K562 (cell line): ENCODE measurements at regions not wholly inside any gene's neighbourhood (a gene's known extent, or its start where the extent isn't known, plus 50 kb on each side); places are given as distances from the start of the nearest gene placed in this dataset.

Experiments used
- ATAC-seq: fragments of 200-7000 bp; cut with Tn5 transposase; 3 replicates; pipeline ENCODE4 v1.9.1; 2020; ENCODE audit warnings: moderate library complexity
- BruUV-seq: library from RNA; stranded (reverse); fragments of 400-500 nt; replicated peaks from 2 replicates; lab custom pipeline; 2021; lab: Mats Ljungman, UMichigan
- CTCF ChIA-PET: fragments of 300-600 bp; formaldehyde crosslinking; extraction: SDS; loops from one replicate; lab custom pipeline; 2021; ENCODE audit warnings: low intra/inter-chr PET ratio; lab: Yijun Ruan, JAX
- POLR2A ChIA-PET: fragments of 300-600, 350-650 bp; sonication (Branson Sonifier 250); formaldehyde crosslinking; extraction: SDS; loops from one replicate; lab custom pipeline; 2021; ENCODE audit warnings: antibody characterized with exemption, inconsistent platforms; lab: Yijun Ruan, JAX
- DNase-seq, 4 experiments: peaks; one replicate each; pipeline versions ENCODE4 v3.0.0 to v3.0.0-alpha.2; 2011 to 2018; ENCODE audit warnings: low spot score in 3 of 4, mixed read lengths in 3 of 4; ENCODE audit errors: extremely low read depth in 1 of 4
- FAIRE-seq: peaks from 2 replicates; lab custom pipeline; 2011; peaks lifted over from hg19 to GRCh38; lab: Jason Lieb, UNC
- H2AFZ ChIP-seq: 2 replicates; pipeline ENCODE4 v1.6.0; 2011; ENCODE audit warnings: low read depth, low read length, control low read depth, inconsistent platforms
- H3K27ac ChIP-seq: fragments of 200-600 bp; 3 replicates; pipeline ENCODE4 v1.8.0; 2011; ENCODE audit warnings: low read depth, mild to moderate bottlenecking, control low read depth, inconsistent platforms, low read length, moderate library complexity, mixed read lengths; ENCODE audit errors: extremely low read depth
- H3K27me3 ChIP-seq, 2 experiments: fragments of 300-600 bp in 1 of 2; 2 replicates in 1 of 2; 3 replicates in 1 of 2; pipeline versions ENCODE4 v1.6.0 to v1.8.0; 2011; ENCODE audit warnings: inconsistent platforms in 2 of 2, low read length in 2 of 2, mild to moderate bottlenecking in 1 of 2, mixed read lengths in 1 of 2, moderate library complexity in 1 of 2; ENCODE audit not compliant: control insufficient read depth in 2 of 2, insufficient read depth in 2 of 2
- H3K36me3 ChIP-seq: fragments of 300-600 bp; 3 replicates; pipeline ENCODE4 v1.8.0; 2011; ENCODE audit warnings: mild to moderate bottlenecking, low read length, inconsistent platforms; ENCODE audit not compliant: control insufficient read depth, insufficient read depth
- H3K4me1 ChIP-seq, 2 experiments: fragments of 200-600 bp in 1 of 2; replicated peaks in 1 of 2; 2 replicates in 1 of 2; 3 replicates in 1 of 2; pipeline versions ENCODE4 v1.5.1 to v1.8.0; 2011; ENCODE audit warnings: inconsistent platforms in 2 of 2, low read length in 2 of 2, mild to moderate bottlenecking in 1 of 2, mixed read lengths in 1 of 2, moderate library complexity in 1 of 2; ENCODE audit not compliant: control insufficient read depth in 2 of 2, insufficient read depth in 2 of 2
- H3K4me2 ChIP-seq: 2 replicates; pipeline ENCODE4 v1.6.1; 2011; ENCODE audit warnings: low read length, control low read depth, inconsistent platforms, mixed read lengths; ENCODE audit not compliant: insufficient read depth
- H3K4me3 ChIP-seq: fragments of 200-600 bp; sonication (generic), shearing (Covaris generic); 2 replicates; pipeline ENCODE4 v1.5.1; 2016; ENCODE audit warnings: control low read depth, inconsistent platforms
- H3K79me2 ChIP-seq: fragments of 200-600 bp; 3 replicates; pipeline ENCODE4 v1.8.0; 2011; ENCODE audit warnings: low read length, inconsistent platforms; ENCODE audit not compliant: control insufficient read depth, insufficient read depth
- H3K9ac ChIP-seq, 2 experiments: 2 replicates each; pipeline versions ENCODE4 v1.6.0 to v1.6.1; 2011; ENCODE audit warnings: low read depth in 2 of 2, low read length in 2 of 2, control low read depth in 1 of 2, inconsistent platforms in 1 of 2, mild to moderate bottlenecking in 1 of 2, mixed read lengths in 1 of 2; ENCODE audit not compliant: insufficient read depth in 1 of 2
- H3K9me1 ChIP-seq: one replicate; pipeline ENCODE4 v1.6.0; 2011; ENCODE audit warnings: inconsistent platforms, mild to moderate bottlenecking, low read length, moderate library complexity; ENCODE audit not compliant: control insufficient read depth, insufficient read depth
- H3K9me3 ChIP-seq: replicated peaks from 2 replicates; pipeline ENCODE4 v1.5.1; 2011; ENCODE audit warnings: low read depth, low read length, inconsistent platforms; ENCODE audit not compliant: control insufficient read depth, insufficient read depth
- H4K20me1 ChIP-seq: replicated peaks from 2 replicates; pipeline ENCODE4 v1.6.1; 2011; ENCODE audit warnings: low read length, inconsistent platforms, mixed read lengths; ENCODE audit not compliant: control insufficient read depth, insufficient read depth
- AFF4 ChIP-seq: sonication (generic); formaldehyde crosslinking; IDR thresholded peaks from 2 replicates; pipeline ENCODE4 v1.8.0; 2023; ENCODE audit warnings: mild to moderate bottlenecking, missing genetic modification reagents
- ARID2 ChIP-seq: fragments of 450-650 bp; IDR thresholded peaks from 2 replicates; pipeline ENCODE4 v1.6.1; 2017; ENCODE audit warnings: antibody characterized with exemption, mild to moderate bottlenecking
- BRD9 ChIP-seq: fragments of 450-650 bp; IDR thresholded peaks from 2 replicates; pipeline ENCODE4 v1.6.1; 2018; ENCODE audit warnings: low read depth; ENCODE audit not compliant: partially characterized antibody
- CBX1 ChIP-seq: sonication (generic); IDR thresholded peaks from 2 replicates; pipeline ENCODE4 v1.6.1; 2016; ENCODE audit warnings: antibody characterized with exemption, low read depth, mild to moderate bottlenecking
- FOXP4 ChIP-seq: sonication (generic); formaldehyde crosslinking; IDR thresholded peaks from 2 replicates; pipeline ENCODE4 v1.8.0; 2022; ENCODE audit warnings: mild to moderate bottlenecking, missing genetic modification reagents, borderline replicate concordance
- KAT2B ChIP-seq: IDR thresholded peaks from one replicate; pipeline ENCODE4 v1.6.1; 2012; ENCODE audit warnings: low read depth, mild to moderate bottlenecking, control low read depth, inconsistent platforms, low read length, moderate library complexity
- PHB ChIP-seq: fragments of 250-450 bp; sonication (Bioruptor Pico); IDR thresholded peaks from 2 replicates; pipeline ENCODE4 v1.5.0; 2021
- RFX1 ChIP-seq: fragments of 450-650 bp; IDR thresholded peaks from 2 replicates; pipeline ENCODE4 v1.6.1; 2016; ENCODE audit warnings: mild to moderate bottlenecking, moderate library complexity
- ZBTB33 ChIP-seq: sonication (generic); formaldehyde crosslinking; IDR thresholded peaks from 2 replicates; pipeline ENCODE4 v1.8.1; 2023; ENCODE audit warnings: mild to moderate bottlenecking, missing genetic modification reagents
- ZC3H11A ChIP-seq: IDR thresholded peaks from 2 replicates; pipeline ENCODE4 v1.6.1; 2012; ENCODE audit warnings: low read depth, low read length, improper control_type of control experiment
- ZNF398 ChIP-seq: fragments of 250-450 bp; sonication (Bioruptor Pico); IDR thresholded peaks from 2 replicates; pipeline ENCODE4 v1.8.0; 2021; ENCODE audit warnings: moderate library complexity, mild to moderate bottlenecking, inconsistent platforms
- WGBS: fragments of 100-300 bp; shearing (Covaris generic); methylation state at CpG from one replicate; pipeline ENCODE4 v1.1.6; 2016; ENCODE audit warnings: low coverage, mixed read lengths; ENCODE audit not compliant: insufficient coverage; ENCODE audit errors: missing lambda C conversion rate; 5-methylcytosine and 5-hydroxymethylcytosine counted together
- in situ Hi-C: fragments of 300-500 bp; cut with MboI; formaldehyde crosslinking; loops from 4 replicates; pipeline ENCODE4 v1.15.0; 2018; ENCODE audit warnings: inconsistent platforms, mixed read lengths
- intact Hi-C: fragments of 100-400 bp; cut with micrococcal nuclease; formaldehyde crosslinking; loops from 2 replicates; pipeline ENCODE4 v1.14.2; 2022

- 0% methylated on average over 7 of the region's 8 CpGs for WGBS
- in situ Hi-C loops (no loop called here), intact Hi-C loops (no loop called here)
- Histone ChIP-seq H3K36me3 (no peaks in the 10 kb centered on the region), H3K9me3 (no peaks in the 10 kb centered on the region), H3K27me3 (peaks cover 8 to 55% of the 10 kb centered on the region in 2 experiments; a peak in 4 of 5 replicates), H2AFZ (no peak overlapping the region), H3K27ac (no peak overlapping the region), H3K9ac (no peak overlapping the region), H3K9me1 (no peaks in the 10 kb centered on the region), H3K4me1 (no peaks in the 10 kb centered on the region; a peak in 1 of 5 replicates), H3K4me3 (no peak overlapping the region), H4K20me1 (no peaks in the 10 kb centered on the region), H3K79me2 (no peaks in the 10 kb centered on the region), H3K4me2 (no peak overlapping the region)
- FAIRE-seq: no peak
- BruUV-seq: no TSS peak
- CTCF ChIA-PET: no interaction called here
- no peak for DNase-seq
- POLR2A ChIA-PET: interaction anchor here (0.6 kb wide), 1 partner anchor 51 kb away, joined by 5 read pairs; no protein-coding TSS in a partner anchor
- no peak for ATAC-seq
- TF ChIP-seq ZBTB33 (no peak), CBX1 (no peak), KAT2B (no peak), ZNF398 (CRISPR knock-in tag) (no peak), RFX1 (no peak), ARID2 (no peak), PHB (CRISPR knock-in tag) (no peak), BRD9 (no peak), ZC3H11A (no peak), AFF4 (no peak), FOXP4 (CRISPR knock-in tag) (no peak)
Observed at GRCh38 chr2:200741468-200742202, 70.1 kb upstream of the BZW1 start.
